Skeletal muscle cell (primary cell): ENCODE measurements at regions not wholly inside any gene's neighbourhood (a gene's known extent, or its start where the extent isn't known, plus 50 kb on each side); places are given as distances from the start of the nearest gene placed in this dataset.
"Not testable (repeated sequence)": the region's sequence is repeated elsewhere in the genome, so short reads cannot be mapped to it uniquely, and the experiment has no call there.

Experiments
- DNase-seq: peaks from one replicate; pipeline ENCODE4 v3.0.0-alpha.2; 2010; ENCODE audit warnings: low read depth
- H3K4me3 ChIP-seq: 2 replicates; pipeline ENCODE4 v1.5.1; 2011; ENCODE audit warnings: low read depth, mild to moderate bottlenecking, control low read depth, low read length, moderate library complexity

DNA sequence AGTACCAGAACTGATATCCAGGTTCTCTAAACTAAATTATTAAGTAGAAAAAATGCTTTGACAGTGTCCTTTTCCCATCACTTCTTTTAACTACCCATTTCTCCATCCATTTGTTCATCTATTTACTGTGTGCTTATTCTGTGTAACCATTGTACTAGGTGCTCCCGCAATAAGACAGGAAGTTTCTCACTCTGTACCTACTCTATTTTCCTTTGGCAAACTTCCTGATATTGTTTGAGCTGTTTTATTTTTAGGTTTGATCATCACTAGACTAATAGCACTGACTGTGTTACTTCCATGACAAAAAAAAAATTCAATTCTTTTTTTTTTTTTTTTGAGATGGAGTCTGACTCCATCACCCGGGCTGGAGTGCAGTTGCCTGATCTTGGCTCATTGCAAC, 102.5 kb upstream of the CASK start:
- no peak for DNase-seq
- H3K4me3 ChIP-seq = no peak overlapping the region

DNA sequence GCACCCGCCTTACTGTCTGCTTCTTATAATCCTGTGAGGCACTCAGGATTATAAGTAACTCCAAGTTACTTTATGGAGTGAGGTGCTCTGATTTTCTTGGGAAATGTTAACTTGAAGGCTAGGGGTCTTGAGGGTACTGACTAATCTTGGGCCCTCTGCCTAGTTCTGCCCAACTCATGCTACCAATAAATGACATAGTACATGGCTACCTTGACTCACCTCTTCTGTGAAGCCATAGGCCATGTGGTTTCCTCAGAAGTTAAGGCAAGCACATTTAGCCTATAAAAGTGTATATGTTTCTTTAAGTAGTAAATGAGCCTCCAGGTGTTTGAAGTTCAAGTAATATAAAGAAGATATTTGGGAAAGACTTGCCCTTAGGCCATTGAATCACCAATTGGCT, 99.8 kb upstream of the CASK start:
- no peak overlapping the region for H3K4me3 ChIP-seq

DNA sequence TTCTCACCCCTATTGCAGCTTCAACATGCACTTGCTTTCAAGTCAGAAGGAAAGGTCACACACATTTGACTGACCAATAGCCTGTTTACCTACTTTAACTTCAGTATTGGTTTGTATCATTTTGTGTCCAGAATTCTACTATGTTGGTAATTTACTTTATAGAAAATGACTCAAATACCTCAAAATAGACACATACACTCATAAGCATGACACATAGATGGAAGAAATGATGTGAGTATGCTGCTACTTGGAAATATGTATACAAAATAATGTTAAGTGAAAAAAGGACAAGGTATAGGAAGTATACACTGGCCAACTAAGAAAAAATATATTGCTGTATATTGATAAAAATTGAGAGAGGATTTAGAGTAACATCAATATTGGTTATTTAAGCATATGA, 98.8 kb upstream of the CASK start:
- no peak overlapping the region for H3K4me3 ChIP-seq
- DNase-seq = no peak

More for the DNA sequence above, 99.8 kb upstream of the CASK start:
- DNase-seq = no peak

DNA sequence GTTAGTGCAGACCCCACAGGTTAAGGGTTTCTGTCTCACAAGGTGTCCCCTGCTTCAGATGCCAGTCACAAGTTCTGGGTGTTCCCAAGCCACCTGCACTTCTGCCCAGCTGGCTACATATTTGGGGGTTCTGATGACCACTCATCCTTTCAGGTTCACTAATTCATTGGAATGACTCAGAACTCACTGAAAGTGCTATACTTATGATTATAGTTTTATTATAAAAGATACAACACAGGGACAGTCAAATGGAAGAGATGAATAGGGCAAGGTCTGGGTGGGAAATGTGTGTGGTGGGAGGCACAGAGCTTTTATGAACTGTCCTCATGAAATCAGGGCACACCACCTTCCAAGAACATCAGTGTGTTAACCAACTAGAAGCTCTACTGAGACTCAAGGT, 97.7 kb upstream of the CASK start:
- DNase-seq = no peak
- H3K4me3 ChIP-seq = no peak overlapping the region

DNA sequence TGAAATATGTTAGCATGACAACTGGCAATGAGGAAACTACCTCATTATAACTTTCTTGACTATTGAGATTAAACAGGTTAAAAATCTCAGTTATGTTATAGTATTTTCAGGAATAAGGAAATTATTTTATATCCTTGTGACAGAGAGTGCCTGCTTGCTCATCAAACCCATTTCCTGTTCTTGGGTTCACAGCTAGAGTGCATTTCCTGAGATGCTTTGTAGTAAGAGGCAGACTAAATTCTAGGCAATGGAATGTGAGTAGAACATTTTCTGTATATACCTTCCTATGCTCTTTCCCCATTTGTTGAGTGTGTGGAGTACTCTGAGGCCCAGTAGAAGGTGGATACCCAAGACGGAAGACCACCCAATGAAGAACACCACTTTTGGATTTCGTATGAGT, 96.9 kb upstream of the CASK start:
- no peak overlapping the region for H3K4me3 ChIP-seq
- DNase-seq = no peak

DNA sequence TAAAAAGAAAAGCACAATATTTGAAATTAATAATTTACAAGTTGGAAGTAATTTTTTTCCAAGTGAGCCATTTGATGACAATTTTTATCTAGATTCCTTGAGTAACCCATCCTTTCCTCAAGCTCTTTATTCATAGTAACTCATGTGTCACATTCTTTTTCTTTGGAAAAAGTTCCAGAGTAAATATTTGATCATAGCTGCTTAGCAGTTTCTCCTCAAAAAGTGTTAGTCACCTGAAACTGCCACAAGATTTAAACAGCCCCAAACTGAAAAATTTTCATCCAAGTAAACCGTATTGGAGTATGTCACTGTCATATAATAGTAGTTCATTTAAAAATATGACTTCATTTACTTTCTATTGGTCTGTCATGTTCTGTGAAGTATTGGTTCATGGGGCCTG, 94.6 kb upstream of the CASK start:
- no peak overlapping the region for H3K4me3 ChIP-seq
- DNase-seq = no peak

DNA sequence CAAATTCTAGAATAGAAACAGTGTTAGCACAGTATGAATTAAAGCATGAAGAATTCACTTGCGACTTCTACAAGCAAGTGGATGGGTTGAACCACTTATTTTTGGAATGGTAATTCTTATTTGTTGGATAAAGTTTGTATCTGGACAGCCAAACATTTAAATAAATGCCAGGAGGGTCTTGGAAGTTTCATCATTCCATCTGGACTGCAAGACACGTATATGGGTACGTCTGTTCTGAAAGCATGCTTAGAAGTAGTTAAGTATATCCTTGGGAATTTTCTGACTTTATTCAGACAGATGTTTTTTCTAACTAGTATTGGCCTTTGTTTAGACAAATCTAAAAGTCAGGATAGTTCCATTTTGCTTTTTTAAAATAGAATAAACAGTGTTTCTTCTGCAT, 77.5 kb upstream of the CASK start:
- DNase-seq = no peak
- no peak overlapping the region for H3K4me3 ChIP-seq

DNA sequence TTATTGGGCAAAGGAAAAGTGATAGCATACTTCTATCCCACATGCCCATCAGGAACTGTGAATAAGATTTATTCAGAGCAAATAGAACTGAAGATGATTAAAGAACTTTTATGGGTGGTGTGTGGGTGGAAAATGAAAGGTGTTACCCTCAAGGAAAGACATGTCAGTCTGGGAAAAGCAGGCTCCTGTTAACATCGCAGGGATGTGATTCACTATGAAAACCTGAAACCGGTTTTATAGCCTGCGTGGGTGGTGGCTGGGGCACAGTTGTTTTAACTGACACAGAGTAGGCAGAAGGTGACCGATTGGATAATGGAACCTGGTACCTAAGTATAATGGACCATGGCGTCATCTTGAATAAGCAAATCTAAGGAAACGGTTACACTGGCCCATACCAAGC, 61.3 kb upstream of the CASK start:
- DNase-seq = no peak
- H3K4me3 ChIP-seq = no peak overlapping the region

DNA sequence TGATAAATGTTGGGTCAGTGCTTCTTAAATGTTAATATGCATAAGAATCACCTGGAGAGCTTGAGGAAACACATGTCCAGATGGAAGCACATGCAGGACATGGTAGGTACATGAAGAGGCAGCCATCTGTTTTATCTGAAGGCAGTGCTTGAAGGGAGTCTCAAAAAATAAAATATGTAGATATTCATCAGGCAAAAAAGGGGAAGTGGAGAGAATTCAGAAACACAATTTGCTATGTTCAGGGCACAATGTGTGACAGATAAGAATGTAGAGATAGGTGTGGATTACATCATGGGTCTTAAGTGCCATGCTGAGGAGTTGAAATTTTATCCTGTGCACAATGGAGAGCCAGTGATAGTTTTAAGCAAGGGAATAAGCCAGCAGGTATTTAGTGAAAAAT, 59.6 kb upstream of the CASK start:
- no peak overlapping the region for H3K4me3 ChIP-seq
- no peak for DNase-seq

DNA sequence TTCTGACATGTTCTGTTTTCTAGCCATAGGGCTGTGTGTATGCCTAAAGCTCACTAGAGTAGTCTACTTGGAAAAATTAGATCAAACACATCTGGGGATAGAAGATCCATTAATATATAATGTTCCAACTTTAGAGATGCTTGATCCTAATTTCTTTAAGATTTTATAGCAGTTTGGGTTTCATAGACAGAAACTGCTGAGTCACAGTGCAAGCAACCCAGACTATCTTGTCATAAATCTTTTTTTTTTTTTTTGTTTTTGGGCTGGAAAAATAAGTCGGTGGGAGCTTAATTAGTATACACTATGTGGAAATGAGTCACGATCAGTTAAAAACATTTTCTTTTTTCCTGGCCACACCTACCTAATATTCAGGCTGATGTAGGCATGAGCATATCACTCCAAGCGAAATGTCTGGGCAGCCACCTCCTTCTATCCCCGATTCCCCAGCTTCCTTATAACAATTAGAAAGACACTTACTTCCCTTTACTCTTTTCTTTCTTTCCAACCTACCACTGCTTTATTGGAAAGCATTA, 58.2 kb upstream of the CASK start:
- no peak for DNase-seq
- H3K4me3 ChIP-seq = no peak overlapping the region

DNA sequence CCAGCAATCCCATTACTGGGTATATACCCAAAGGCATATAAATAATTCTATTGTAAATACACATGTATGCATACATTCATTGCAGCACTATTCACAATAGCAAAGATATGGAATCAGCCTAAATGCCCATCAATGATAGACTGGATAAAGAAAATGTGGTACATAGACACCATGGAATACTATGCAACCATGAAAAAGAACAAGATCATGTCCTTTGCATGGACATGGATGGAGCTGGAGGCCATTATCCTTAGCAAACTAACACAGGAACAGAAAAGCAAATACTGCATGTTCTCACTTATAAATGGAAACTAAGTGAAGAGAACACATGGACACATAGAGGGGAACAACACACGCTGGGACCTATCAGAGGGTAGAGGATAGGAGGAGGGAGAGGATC, 51.3 kb upstream of the CASK start:
- not testable (repeated sequence) for H3K4me3 ChIP-seq, DNase-seq

DNA sequence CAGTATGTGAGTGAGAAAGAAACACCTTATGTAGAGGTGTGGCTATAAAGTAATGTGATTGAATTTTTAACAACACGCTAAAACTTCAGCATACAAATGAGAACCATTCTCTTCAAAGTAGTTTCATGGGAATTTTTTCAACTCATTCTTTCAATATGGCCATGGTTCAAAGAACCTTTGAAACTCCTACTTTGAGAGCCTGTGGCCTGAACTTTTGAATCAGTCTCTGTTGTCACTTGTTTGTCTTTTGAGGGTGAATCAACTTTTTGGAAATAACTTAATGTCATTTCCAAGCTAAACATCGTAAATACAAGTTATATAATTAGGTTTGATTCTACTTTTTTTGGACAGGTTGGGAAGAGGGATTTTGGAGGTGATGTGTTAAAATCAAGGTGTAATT, 49.9 kb upstream of the CASK start:
- H3K4me3 ChIP-seq = no peak overlapping the region
- no peak for DNase-seq
